B cell (primary cell): ENCODE measurements at regions not wholly inside any gene's neighbourhood (a gene's known extent, or its start where the extent isn't known, plus 50 kb on each side); places are given as distances from the start of the nearest gene placed in this dataset.

Experiments
- EZH2 ChIP-seq: IDR thresholded peaks from 2 replicates; pipeline ENCODE4 v1.6.1; 2012; ENCODE audit warnings: borderline replicate concordance, low read depth, mild to moderate bottlenecking, moderate library complexity, low read length; ENCODE audit not compliant: insufficient read depth, poor library complexity, severe bottlenecking
- TF ChIP-seq, protein P1 (sequence below): fragments of 200-600 bp; IDR thresholded peaks from one replicate; pipeline ENCODE4 v1.8.0; 2022; ENCODE audit warnings: antibody characterized with exemption, mild to moderate bottlenecking

GRCh38 chr18:56217406-56217805, 421.0 kb downstream of the TXNL1 start:
- TF ChIP-seq, protein P1, sequence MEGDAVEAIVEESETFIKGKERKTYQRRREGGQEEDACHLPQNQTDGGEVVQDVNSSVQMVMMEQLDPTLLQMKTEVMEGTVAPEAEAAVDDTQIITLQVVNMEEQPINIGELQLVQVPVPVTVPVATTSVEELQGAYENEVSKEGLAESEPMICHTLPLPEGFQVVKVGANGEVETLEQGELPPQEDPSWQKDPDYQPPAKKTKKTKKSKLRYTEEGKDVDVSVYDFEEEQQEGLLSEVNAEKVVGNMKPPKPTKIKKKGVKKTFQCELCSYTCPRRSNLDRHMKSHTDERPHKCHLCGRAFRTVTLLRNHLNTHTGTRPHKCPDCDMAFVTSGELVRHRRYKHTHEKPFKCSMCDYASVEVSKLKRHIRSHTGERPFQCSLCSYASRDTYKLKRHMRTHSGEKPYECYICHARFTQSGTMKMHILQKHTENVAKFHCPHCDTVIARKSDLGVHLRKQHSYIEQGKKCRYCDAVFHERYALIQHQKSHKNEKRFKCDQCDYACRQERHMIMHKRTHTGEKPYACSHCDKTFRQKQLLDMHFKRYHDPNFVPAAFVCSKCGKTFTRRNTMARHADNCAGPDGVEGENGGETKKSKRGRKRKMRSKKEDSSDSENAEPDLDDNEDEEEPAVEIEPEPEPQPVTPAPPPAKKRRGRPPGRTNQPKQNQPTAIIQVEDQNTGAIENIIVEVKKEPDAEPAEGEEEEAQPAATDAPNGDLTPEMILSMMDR = no peak
- no peak for TF ChIP-seq EZH2
